Endometrium (tissue), 2 donors: ENCODE measurements at regions not wholly inside any gene's neighbourhood (a gene's known extent, or its start where the extent isn't known, plus 50 kb on each side); places are given as distances from the start of the nearest gene placed in this dataset.

Source experiments
- FAIRE-seq: peaks from 2 replicates; lab custom pipeline; 2012; peaks lifted over from hg19 to GRCh38; lab: Jason Lieb, UNC
- donor health status: control.
- donor health status: control.

- FAIRE-seq, result no peak
These were observed 247.8 kb upstream of the PEX5L start for GRCh38 chr3:180284331-180285110.

GRCh38 chr3:180287703-180288102 is 251.0 kb upstream of the PEX5L start:
- no peak for FAIRE-seq

GRCh38 chr3:180288816-180289215 is 252.1 kb upstream of the PEX5L start:
- no peak for FAIRE-seq

- FAIRE-seq, result no peak
These were observed 253.6 kb upstream of the PEX5L start for GRCh38 chr3:180290300-180290699.

GRCh38 chr3:180294282-180295027 is 257.7 kb upstream of the PEX5L start:
- no peak for FAIRE-seq

- FAIRE-seq, result no peak
These were observed 259.1 kb upstream of the PEX5L start for GRCh38 chr3:180295811-180296210.

DNA sequence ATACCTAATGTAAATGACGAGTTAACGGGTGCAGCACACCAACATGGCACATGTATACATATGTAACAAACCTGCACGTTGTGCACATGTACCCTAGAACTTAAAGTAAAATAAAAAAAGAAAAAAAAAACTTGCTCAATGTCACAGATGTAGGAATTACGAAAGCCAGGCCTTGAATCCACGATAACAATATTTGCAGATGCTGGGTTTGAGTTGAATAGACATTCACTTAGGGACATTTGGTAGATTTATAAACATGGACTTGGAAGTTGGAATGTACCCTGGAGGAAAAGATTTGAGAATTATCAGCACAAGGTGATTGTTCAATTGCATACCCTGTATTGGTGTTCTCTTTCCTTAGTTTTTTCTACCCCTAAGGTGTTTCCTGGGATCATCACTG is 260.2 kb upstream of the PEX5L start:
- no peak for FAIRE-seq

DNA sequence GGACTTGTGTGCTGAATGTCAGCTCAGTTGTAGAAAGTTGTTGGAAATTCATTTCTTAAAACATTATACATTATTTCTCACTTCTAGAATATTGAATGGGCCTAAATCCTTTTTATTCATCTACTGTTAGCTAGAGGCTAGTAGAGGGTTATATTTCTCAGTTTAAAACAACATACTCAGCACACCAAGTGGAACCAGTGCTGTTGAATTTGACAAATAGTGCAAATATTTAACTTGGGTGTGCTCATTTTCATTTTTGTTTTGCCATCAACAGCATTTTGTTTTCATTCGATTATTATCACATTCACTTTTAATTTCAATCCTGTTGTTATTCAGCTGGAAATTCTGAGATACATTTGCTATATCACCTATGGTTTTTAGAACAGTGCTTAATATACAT is 269.4 kb upstream of the PEX5L start:
- no peak for FAIRE-seq

DNA sequence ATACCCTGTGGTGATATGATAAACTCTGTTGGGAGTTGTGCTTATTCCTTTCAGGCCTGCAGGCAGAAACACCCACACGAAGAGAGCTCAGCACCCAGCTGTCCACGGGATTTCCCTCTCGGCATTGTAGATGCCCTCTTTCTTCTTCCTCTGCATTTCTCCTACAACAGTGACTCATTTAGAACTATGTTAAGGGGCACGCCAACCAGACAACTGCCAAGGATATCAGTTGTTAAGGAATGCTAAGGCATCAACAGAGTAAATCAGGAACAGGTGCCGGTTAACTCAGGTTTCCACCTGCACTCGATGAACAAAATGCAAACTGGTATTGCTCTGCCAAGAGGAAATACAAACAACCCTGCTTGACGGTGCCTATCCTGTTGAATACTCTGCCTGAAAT is 270.0 kb upstream of the PEX5L start:
- FAIRE-seq, result no peak

GRCh38 chr3:180311242-180311641 is 274.5 kb upstream of the PEX5L start:
- no peak for FAIRE-seq

GRCh38 chr3:180316321-180316720 is 279.6 kb upstream of the PEX5L start:
- no peak for FAIRE-seq

DNA sequence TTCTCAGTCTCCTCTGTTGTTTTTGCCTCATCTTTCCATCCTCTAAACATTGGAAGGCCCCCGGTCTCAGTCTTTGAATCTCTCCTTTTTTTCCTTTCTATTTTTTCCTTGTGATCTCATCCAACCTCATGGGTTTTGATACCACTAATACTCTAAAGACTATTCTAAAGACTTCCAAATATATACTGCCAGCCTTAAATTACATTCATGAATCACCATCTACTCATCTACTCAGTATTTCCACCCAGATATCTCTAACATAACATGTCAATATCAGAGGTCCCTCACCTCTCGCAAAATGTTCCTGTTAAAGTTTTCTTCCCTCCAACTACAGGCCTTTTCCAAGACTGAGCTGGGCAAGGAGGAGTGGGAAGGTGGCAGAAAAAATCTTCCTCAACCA is 282.5 kb upstream of the TTC14 start:
- no peak for FAIRE-seq

GRCh38 chr3:180320631-180321030 is 281.3 kb upstream of the TTC14 start:
- no peak for FAIRE-seq

DNA sequence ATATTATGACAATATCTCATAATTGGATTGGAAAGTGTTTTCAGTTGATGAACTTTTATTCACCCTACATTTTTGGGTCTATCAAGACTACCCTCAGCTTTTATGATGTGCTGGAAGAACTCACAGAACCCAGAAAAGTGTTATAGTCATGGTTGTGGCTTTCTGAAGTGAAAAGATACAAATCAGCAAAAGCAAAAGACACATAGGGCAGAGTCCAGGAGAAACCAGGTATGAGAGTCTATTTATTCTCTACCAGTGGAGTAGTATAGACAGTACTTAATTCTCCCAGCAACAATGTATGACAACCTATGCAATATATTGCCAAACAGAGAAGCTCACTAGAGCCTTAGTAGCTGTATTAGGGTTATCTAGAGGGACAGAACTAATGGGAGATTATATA is 280.4 kb upstream of the TTC14 start:
- FAIRE-seq, result no peak

GRCh38 chr3:180322829-180323228 is 279.1 kb upstream of the TTC14 start:
- no peak for FAIRE-seq

- FAIRE-seq, result no peak
These were observed 277.2 kb upstream of the TTC14 start for GRCh38 chr3:180324791-180325190.

DNA sequence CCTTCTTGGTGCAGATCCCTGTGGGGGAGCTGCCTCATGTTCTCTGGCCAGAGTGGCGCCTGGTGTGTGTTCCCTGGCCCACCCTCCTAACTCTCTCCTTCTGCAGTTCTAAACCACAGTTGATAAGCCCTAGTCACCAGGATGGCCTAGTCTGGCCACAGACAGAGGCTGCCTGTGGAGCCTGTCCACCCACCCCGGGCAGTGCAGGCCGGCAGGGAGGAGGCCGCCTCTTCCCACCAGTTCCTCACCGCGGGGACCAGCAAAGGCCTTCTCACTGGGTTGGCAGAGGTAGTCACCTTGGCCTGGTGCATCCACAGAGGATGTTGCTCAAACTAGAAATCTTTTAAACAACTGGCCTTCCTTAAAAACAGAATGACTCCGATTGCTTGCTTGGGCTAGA is 276.4 kb upstream of the TTC14 start:
- FAIRE-seq, result no peak

- no peak for FAIRE-seq
These were observed 276.0 kb upstream of the TTC14 start for GRCh38 chr3:180325958-180326357.

- FAIRE-seq, result no peak
These were observed 272.8 kb upstream of the TTC14 start for GRCh38 chr3:180329187-180329586.

GRCh38 chr3:180329847-180330246 is 272.1 kb upstream of the TTC14 start:
- no peak for FAIRE-seq

DNA sequence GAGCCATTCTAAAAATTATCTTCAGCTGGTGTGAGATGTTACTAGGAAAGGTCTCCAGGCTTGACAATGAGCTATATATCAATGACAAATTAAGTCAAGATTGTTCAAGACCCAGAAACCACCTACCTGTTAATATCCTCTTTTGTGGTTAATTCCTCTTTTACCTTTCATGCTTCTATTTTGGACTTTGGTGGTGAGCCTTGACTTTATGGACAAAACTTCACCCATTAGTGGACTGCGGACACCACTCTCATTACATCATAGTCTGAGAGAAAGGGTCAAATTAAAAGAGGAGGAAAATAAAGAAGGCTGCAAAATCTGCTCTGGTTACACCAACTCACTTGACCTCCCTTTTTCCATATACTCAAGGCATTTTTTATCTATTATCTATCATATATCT is 271.5 kb upstream of the TTC14 start:
- no peak for FAIRE-seq

GRCh38 chr3:180332608-180333007 is 269.4 kb upstream of the TTC14 start:
- no peak for FAIRE-seq

- no peak for FAIRE-seq
These were observed 266.9 kb upstream of the TTC14 start for GRCh38 chr3:180335050-180335449.

GRCh38 chr3:180340395-180340794 is 261.6 kb upstream of the TTC14 start:
- no peak for FAIRE-seq
